HPDE6-E6E7 (cell line): ENCODE measurements at regions not wholly inside any gene's neighbourhood (a gene's known extent, or its start where the extent isn't known, plus 50 kb on each side); places are given as distances from the start of the nearest gene placed in this dataset.
A peak's percentile ranks its signal among the peaks of the same experiment; 100 is the strongest.

ENCODE experiments used
- DNase-seq: peaks from one replicate; pipeline ENCODE4 v3.0.0; 2011; ENCODE audit warnings: missing footprints; ENCODE audit errors: extremely low spot score

DNA sequence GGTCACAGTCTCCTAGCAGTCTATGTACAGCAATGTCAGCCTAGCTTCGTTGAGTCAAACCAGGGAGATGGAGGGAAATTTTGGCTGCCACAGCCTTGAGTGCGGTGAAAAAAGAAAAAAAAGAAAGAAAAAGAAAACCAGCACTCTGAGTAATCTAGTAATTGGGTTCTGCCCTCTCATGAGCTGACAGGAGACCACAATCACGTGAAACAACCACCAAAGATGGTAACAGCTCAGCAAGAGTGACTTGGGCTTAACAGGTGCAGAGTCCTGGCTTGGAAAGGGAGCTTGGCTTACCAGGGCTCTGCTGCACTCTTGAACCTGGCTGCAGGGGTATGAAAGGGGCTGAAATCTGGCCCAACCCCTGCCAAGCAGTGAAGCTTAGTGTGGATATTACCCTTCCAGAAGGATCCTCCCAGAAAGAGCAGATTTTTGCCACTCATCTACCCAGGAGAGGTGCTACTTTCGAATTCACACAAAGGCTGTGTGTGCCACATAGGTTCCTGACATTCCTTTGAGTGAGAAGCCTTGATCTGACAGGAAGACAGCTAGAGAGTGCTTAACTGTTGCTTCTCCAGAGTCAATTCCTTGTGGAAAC, 350.3 kb downstream of the PTTG2 start:
- DNase-seq, result no peak

DNA sequence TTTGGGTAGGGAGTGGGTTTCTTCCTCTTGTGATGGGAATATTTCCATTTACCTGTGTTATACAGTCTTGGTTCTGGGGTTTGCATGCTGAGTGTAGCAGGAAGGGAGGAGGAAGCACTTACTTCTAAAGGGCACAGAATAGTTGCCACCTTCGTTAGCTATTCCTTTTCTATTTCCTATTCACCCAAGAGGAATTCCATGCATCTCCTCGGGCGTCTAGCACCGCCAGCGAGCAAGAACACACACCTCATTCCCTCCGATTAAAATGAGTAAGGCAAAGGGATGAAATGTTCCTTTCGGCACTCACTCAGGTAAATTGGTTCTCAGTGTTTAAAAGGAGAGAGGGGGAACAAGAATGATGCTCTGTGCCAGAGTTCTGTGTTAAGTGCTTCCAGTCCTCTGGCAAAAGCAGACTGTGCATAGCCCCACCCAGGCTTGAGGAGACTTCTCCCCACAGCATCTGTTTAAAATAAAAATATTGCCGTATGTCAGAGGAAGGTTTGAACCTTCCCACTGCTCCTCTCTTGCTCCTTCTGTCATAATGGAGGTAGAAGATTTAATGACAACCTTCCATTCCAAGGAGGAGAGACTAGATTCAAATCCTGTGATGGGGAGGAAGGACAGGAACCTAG, 351.4 kb downstream of the PTTG2 start:
- no peak for DNase-seq

DNA sequence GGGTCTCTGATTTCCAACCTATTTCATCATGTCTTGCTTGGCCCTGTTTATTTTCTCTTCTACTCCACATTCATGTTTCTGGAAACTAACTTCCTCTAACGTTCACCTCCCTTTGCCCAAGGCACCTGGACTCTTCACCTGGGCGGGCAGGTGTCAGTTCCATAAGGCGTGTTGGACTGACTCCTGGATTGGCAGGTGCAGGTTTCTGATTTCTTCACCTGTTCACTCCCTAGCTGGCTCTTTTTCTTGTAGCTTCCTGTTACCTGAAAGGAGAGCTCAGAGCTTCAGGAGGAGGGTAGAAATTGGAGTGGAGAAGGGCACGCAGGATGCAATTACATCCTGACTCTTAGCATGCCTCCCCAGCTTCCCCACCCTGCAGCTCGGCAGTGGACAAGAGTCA, 350.8 kb upstream of the KLF3 start:
- DNase-seq, result no peak

DNA sequence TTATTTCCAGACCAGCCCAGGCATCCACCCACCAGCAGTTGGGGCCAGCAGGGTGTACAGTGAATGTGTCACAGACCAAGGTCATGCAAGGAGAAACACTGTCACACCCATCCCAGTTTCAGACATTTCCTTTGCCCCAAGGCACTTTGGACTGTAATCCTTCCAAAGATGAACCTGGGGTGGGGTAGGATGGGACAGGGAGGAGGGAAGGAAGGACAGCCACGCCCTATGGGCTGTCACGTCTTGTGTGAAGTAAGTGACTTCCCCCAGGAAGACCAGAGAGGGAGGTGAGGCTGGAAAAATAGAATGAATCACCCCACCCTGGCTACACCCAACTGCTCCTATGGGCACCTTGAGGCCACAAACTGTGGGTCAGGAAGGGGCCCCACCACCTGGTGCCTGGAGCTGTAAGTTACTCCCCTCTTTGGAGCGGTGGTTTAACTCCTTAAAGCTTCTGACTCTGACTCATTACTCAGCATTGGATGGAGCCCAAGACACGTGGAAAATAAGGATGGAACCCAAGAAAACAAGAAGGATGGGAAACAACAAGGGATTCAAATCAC, 349.9 kb upstream of the KLF3 start:
- peak; percentile 63 for DNase-seq

DNA sequence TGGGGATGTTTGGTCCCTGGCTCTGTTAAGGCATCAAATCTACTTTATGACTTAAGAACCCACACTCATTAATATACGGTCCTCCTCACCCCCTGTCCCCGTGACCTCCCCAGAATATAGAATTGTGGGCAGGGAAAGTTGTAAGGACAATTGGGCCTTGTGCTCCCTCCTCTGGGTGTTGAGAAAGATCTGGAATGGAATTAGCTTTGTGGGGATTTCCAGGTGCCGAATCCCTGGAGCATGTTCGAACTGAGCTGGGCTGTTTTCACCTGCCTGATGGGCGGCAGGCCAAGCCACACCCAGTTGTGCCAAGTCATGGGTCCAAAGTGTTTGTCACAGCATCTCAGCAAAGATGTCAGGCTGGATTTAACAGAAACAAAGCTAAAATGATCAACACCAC, 349.3 kb upstream of the KLF3 start:
- peak; percentile 65 for DNase-seq

DNA sequence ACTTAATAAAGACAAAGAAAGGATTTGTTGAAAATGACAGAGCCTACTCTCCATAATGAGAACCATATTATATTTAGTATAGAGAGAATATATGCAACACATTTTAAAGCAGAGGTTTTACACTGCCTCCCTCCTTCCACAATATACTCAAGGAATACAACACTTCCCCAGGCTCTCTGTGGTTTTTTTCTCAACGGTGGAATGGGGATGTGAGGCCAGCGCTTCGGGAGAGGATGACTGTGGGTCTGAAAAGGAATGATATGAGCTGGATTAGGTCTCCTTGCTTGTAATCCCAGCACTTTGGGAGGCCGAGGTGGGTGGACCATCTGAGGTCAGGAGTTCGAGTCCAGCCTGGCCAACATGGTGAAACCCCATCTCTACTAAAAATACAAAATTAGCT, 348.7 kb upstream of the KLF3 start:
- DNase-seq, result no peak

DNA sequence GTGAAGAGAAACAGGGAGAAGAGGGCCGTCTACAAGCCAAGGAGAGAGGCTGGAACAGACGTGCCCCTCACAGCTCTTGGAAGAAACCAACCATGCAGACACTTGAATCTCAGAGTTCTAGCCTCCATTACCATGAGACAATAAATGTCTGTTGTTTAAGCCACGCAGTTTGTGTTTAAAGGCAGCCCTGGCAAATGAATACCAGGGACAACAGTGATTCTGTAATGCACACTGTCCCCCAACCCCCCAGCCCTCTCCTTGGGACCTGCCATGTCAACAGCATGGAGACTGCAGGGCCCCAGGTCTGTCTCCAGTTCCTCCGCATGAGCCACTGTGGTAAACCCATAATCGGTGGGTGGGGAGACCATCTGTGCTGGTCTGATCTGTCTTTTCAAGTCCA, 348.0 kb upstream of the KLF3 start:
- DNase-seq, result no peak

DNA sequence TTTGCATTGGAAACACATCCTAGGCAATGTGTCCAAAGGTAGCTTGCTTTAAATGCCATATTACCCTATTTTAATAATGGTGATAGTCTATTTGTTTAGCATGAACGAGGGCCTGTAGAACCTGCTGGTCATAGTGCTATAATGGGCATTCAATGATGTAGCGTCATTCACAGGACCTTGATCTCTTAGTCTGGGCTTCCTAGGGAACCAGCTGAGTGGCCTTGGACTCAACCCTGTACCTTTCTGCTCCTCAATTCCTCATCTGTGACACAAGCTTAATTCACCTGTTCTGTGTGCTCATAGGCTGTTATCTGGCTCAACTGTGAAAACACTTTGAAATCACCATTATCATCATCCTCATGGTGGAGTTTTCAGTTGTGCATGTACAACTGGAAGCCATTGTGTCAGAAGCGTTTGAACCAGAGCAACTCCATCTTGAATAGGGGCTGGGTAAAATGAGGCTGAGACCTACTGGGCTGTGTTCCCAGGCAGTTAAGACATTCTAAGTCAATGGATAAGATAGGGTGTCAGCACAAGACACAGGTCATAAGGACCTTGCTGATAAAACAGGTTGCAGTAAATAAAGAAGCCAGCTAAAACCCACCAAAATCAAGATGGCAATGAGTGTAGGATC, 346.8 kb upstream of the KLF3 start:
- DNase-seq, result no peak

DNA sequence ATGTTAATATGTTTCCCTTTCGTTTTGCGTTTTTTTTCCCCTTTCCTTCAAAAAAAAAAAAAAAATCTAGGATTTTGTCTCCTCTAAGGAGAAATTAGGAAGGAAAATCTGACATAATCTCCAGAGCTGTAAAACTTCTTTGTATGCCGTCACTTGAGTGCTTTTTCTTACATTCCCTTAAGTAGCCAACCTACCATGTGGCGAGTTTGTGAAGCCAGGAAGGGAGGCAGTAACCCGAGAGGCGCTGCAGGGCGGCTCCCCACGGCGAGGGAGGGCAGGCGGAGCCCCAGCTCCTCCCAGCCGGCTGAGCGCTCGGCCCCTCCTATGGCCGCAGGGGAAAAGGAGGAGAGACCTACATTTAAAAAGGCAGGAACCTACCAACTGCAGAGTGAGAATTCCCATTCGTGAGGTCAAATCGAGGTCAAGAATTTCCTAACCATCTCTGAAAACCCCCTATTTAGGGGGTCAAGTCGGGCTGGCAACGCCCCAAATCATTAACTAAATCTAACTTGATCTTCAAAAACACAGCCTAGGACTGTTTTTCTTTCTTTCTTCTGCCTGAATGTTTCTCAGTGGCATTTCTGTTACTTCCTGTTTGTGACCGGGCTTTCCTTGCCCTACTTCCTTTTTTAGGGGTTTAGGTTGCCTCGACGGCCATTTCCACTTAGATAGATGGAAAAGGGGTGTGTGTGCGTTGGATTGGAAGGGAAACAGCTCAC, 345.1 kb upstream of the KLF3 start:
- DNase-seq, result peak; percentile 89

DNA sequence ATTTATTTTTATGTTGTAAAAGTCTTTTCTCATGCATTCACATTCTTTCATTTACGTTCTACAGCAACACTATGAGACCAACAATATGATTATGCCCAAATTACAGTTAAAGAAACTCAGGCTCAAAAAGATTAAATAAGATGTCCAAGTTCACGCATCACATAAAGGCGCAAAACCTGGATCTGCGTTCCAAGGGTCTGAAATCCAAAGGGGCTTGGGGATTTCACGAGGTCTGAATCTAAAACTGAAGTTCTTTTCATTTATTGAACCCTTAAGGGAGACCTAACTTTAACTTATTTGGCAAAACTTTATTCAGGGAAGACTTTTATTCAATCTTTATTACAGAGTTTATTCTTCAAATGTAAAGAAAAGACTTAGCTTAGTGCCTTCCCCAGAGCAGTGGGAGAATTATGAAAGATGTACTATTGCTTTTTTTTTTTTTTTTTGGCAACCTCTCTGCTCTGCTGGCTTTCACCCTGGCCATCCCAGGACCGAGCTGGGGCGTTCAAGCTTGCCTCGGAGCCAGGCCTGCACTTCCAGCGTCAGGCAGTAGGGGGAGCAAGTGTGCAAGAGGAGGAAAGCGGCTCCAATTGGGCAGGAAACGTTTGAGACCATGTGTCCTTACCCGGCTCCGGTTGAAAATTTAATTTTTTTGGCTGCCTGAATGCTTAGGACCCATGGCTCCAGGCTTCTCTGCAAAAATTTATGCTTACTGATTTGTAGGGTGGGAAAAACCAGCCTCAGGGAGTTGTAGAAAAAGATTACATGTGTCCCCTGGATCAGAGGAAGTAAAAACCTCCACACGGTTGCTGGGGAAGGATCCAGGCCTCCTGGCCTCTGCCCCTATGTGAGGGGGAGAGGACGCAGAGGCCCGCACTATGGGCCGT, 344.3 kb upstream of the KLF3 start:
- DNase-seq, result peak; percentile 68

DNA sequence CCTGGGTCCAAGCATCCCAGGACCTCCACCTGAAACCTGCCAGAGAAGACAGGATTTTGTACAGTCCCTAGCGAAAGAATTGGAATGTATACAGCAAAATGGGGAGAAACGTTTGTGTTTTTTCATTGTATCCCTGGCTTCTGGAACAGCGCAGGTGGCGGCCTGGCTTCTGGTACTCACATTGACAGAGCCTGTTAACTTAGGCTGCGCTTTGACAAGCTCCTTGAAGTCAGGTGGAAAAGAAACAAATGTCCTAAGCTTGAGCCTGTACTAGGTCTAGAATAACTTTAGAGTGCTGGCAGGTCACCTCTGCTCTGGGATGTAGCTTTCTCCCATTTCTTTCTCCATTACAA, 343.7 kb upstream of the KLF3 start:
- DNase-seq, result no peak

DNA sequence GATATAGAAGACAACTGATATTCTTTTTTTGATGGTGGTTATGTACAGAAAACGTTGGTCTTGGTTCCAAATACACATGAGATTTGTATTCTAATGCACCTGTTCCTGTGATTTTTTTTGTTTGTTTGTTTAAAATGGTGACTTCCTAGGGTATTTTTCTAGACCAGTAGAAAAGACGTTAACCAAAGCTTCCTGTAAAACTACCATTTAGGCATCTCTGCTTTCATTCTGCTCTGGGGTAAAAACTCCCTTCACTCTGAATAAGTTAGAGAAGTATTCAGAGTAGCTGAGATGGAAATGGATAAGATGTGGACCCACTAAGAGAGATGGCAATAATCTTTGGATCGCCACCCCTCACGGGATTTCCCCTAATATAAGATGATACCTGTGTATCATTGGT, 343.2 kb upstream of the KLF3 start:
- no peak for DNase-seq

DNA sequence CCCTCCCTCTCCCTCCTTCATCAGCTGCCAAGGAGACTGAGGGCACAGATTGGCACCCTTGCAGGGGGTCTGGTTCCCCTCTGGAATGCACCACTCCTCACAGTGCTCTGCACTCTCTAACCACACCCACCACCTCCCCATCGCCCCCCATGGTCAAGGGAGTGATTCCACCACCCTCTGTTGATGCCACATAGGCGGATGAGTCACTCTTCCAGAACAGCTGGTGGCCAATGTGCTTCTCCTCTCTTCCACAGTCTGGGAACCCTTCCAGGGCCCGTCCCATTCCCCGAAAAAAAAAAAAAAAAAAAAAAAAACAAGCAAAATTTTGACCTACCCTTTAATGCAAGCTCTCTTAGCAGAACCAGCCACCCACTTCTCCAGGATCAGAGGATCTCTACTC, 341.3 kb upstream of the KLF3 start:
- DNase-seq, result no peak

DNA sequence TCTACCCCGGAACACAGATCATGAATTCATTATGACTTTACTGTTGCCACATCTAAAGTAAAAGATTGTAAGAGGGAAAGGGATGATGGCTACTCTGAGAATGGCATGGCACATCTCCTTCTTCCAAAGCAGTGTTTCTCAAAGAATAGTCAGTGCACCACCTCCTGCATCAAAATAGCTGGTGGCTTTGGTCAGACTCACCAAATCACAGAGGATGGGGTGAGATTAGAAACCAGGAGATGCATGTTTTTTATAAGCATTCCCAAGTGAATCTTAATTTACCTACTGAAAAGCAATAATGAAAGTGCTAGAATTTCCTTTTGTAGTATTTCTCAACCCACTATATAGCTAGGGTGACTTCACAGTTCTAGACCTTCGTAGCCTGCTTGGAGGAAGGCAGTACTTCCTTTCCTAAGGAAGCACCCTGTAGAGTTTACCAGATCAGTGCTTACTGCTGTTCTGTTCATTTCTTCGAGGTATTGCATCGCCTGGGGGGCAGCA, 340.8 kb upstream of the KLF3 start:
- DNase-seq, result no peak

DNA sequence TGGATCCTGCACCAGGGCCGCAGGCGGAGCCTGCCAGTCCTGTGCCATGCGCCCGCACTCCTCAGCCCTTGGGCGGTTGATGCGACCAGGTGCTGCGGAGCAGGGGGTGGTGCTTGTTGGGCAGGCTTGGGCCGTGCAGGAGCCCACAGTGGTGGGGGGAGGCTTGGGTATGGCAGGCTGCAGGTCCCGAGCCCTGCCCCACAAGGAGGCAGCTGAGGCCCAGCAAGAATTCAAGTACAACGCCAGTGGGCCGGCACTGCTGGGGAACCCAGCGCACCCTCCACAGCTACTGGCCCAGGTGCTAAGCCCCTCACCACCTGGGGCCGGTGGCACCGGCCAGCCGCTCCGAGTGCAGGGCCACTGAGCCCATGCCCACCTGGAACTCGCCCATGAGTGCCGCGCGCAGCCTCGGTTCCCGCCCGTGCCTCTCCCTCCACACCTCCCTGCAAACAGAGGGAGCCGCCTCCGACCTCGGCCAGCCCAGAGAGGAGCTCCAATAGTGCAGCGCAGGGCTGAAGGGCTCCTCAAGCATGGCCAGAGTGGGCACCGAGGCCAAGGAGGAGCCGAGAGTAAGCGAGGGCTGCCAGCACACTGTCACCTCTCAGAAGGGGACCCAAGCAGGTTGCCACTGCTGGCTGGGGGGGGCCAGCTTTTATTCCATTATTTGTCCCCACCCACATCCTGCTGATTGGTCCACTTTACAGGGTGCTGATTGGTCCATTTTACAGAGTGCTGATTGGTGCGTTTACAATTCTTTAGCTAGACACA, 339.0 kb upstream of the KLF3 start:
- no peak for DNase-seq

DNA sequence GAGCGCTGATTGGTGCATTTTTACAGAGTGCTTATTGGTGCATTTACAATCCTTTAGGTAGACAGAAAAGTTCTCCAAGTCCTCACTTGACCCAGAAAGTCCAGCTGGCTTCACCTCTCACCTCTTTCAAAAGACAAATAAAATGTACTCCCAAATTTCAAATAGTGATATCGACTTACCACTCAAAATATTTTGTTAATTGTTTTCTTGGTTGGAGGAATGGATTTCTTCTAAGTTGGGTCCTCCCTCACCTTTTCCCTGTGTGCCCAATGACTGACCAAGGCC, 338.4 kb upstream of the KLF3 start:
- DNase-seq, result no peak

DNA sequence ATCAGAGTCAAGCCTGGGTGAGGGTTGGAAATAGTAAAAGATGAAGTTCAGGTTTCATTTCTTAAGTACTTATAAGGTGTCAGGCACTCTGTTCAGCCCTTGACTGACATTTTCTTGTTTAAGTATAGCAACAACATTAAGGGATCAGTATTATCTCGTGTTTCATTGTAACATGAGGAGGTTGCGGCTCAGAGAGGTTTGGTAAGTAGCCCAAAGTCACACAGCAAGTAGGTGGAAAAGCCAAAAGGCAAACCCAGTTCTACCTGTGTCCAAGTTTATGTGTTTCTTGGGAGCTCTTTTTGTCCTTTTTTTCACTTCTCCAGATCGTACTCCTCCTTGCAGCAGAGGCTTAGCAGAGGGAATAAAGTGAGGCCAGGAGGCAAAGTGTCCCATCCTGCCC, 337.5 kb upstream of the KLF3 start:
- no peak for DNase-seq

DNA sequence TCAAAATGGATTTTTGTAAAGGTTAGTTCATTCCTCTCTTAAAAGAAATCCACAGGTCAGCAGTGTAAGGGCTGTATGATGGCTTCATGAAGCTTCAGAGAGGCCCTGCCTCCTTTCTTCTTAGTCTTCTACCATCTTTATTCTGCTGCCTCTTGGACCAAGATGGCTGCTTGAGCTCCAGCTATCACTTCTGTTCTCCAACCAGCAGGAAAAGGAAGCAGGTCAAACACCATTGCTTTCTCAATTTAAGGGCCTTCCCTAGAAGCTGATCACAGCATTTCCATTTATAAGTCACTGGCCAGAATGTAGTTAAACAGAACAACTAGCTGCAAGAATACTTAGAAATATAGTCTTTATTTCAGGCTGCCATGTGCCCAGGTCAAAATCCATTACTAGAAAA, 336.8 kb upstream of the KLF3 start:
- no peak for DNase-seq

DNA sequence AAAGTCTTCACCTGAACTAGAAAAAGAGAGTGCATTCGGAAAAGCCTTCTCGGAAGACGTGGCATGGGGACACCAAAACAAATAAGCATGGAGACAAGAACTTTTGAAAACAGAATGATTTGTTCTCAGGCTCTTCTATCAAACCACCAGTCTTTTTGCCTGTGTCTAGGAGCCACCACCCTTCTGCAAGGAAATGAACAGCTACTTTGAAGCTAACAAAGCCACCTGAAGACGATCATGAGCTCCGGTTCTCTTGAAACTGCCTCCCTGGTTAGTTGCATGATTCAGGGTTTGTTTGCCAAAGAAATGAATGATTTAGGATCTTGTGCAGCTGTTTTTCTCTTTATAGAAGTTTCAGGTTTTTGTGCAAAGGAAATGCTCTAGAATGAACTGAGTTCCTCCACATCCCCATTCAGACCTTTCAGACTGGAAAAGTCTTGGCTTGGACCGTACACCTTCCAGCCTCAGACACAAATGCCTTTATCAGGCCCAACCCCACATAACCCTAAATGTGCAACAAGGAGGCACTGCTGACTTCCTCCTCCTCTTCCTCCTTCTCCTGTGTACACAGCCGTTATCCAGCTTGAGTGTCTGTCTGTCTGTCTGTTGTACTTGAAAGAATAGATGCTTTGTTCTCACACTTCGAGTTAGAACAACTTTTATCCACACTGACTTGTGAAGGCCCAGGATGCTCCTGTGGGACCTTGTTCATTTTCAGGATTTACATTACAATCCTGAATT, 334.8 kb upstream of the KLF3 start:
- DNase-seq, result no peak

DNA sequence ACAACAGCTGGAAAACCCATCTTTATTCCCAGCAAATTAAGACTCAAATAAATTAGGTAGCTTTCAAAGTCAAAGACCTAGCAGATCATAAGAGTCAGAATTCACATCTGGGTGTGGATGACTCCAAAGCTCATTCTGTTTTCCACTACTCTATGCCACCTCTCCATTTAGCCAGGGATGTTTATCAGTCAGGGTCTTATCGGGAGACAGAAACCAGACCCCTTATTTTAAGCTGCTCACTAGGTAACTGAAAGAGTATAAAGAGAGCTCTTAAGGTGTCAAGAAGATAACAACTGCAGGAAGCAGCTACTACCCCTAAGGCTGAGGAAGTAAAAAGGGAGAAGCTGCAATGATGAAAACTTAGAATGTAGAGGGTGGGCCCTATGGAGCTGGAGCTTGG, 333.7 kb upstream of the KLF3 start:
- no peak for DNase-seq
